GM23338 (cell line): ENCODE measurements at regions not wholly inside any gene's neighbourhood (a gene's known extent, or its start where the extent isn't known, plus 50 kb on each side); places are given as distances from the start of the nearest gene placed in this dataset.

Source experiments
- ATAC-seq: fragments of 200-7000 bp; cut with Tn5 transposase; 3 replicates; pipeline ENCODE4 v1.9.1; 2020
- DNase-seq: peaks from one replicate; pipeline ENCODE4 v3.0.0-alpha.2; 2015; ENCODE audit warnings: low spot score
- H2AFZ ChIP-seq: fragments of 200-600 bp; sonication (generic); 2 replicates; pipeline ENCODE4 v1.8.0; 2016; ENCODE audit warnings: antibody characterized with exemption, mild to moderate bottlenecking, moderate library complexity
- H3F3A ChIP-seq: fragments of 200-600 bp; sonication (generic); replicated peaks from 2 replicates; pipeline ENCODE4 v1.8.0; 2017; ENCODE audit warnings: antibody characterized with exemption, mixed run types, low read depth
- H3K27ac ChIP-seq: fragments of 200-600 bp; sonication (generic); 2 replicates; pipeline ENCODE4 v1.6.1; 2016; ENCODE audit warnings: low read depth
- H3K27me3 ChIP-seq: fragments of 200-600 bp; sonication (generic); 2 replicates; pipeline ENCODE4 v1.8.0; 2016; ENCODE audit warnings: mild to moderate bottlenecking, mixed run types, moderate library complexity; ENCODE audit not compliant: insufficient read depth
- H3K36me3 ChIP-seq: fragments of 200-600 bp; sonication (generic); 2 replicates; pipeline ENCODE4 v1.8.0; 2016; ENCODE audit warnings: mild to moderate bottlenecking; ENCODE audit not compliant: insufficient read depth
- H3K4me1 ChIP-seq: fragments of 200-600 bp; sonication (generic); 2 replicates; pipeline ENCODE4 v1.8.0; 2016; ENCODE audit warnings: mild to moderate bottlenecking, moderate library complexity; ENCODE audit not compliant: insufficient read depth
- H3K4me2 ChIP-seq: fragments of 200-600 bp; sonication (generic); 2 replicates; pipeline ENCODE4 v1.7.1; 2017; ENCODE audit warnings: mixed run types
- H3K4me3 ChIP-seq: fragments of 200-600 bp; sonication (generic); 2 replicates; pipeline ENCODE4 v1.6.1; 2016; ENCODE audit warnings: mixed run types
- H3K79me2 ChIP-seq: fragments of 200-600 bp; sonication (generic); replicated peaks from 2 replicates; pipeline ENCODE4 v1.8.0; 2017; ENCODE audit warnings: mild to moderate bottlenecking; ENCODE audit not compliant: insufficient read depth
- H3K9me2 ChIP-seq: fragments of 200-600 bp; sonication (generic); 2 replicates; pipeline ENCODE4 v1.8.0; 2017; ENCODE audit not compliant: insufficient read depth
- H4K20me1 ChIP-seq: fragments of 200-600 bp; sonication (generic); replicated peaks from 2 replicates; pipeline ENCODE4 v1.8.0; 2017; ENCODE audit warnings: mild to moderate bottlenecking; ENCODE audit not compliant: insufficient read depth
- H3K27ac Mint-ChIP-seq: 2 replicates; pipeline ENCODE4 v1.8.0; 2020; ENCODE audit warnings: inconsistent platforms, mild to moderate bottlenecking, moderate library complexity, mixed read lengths
- H3K27me3 Mint-ChIP-seq: 3 replicates; pipeline ENCODE4 v1.8.0; 2022; ENCODE audit warnings: low read depth, mild to moderate bottlenecking, moderate library complexity, mixed read lengths, inconsistent platforms; ENCODE audit not compliant: insufficient read depth, poor library complexity
- H3K36me3 Mint-ChIP-seq: 3 replicates; pipeline ENCODE4 v1.8.0; 2021; ENCODE audit warnings: low read depth, mild to moderate bottlenecking, inconsistent platforms, moderate library complexity, mixed read lengths
- H3K4me1 Mint-ChIP-seq: 3 replicates; pipeline ENCODE4 v1.8.0; 2020; ENCODE audit warnings: mild to moderate bottlenecking, inconsistent platforms, mixed read lengths
- H3K4me3 Mint-ChIP-seq: 3 replicates; pipeline ENCODE4 v1.8.0; 2021; ENCODE audit warnings: moderate library complexity, mild to moderate bottlenecking, inconsistent platforms, mixed read lengths
- H3K9me3 Mint-ChIP-seq: 3 replicates; pipeline ENCODE4 v1.8.0; 2020; ENCODE audit warnings: moderate library complexity, mild to moderate bottlenecking, inconsistent platforms, mixed read lengths
- CREB1 ChIP-seq: fragments of 250-450 bp; sonication (Bioruptor Pico); IDR thresholded peaks from 2 replicates; pipeline ENCODE4 v1.5.0; 2020; ENCODE audit warnings: low read depth, mild to moderate bottlenecking, moderate library complexity
- JUNB ChIP-seq: IDR thresholded peaks from one replicate; pipeline ENCODE4 v1.6.1; 2016; ENCODE audit warnings: antibody characterized with exemption; ENCODE audit not compliant: unreplicated experiment
- NANOG ChIP-seq: IDR thresholded peaks from 2 replicates; pipeline ENCODE4 v1.6.1; 2016; ENCODE audit warnings: antibody characterized with exemption, borderline replicate concordance
- POLR2AphosphoS5 ChIP-seq: IDR thresholded peaks from 2 replicates; pipeline ENCODE4 v1.6.1; 2016; ENCODE audit warnings: antibody characterized with exemption, low read depth
- ZNF114 ChIP-seq: fragments of 250-450 bp; sonication (Bioruptor Pico); IDR thresholded peaks from 2 replicates; pipeline ENCODE4 v1.5.0; 2020; ENCODE audit warnings: mild to moderate bottlenecking, moderate library complexity
- ZNF331 ChIP-seq: fragments of 250-450 bp; sonication (Bioruptor Pico); IDR thresholded peaks from 2 replicates; pipeline ENCODE4 v1.5.0; 2020; ENCODE audit warnings: low read depth, mild to moderate bottlenecking, moderate library complexity
- TF ChIP-seq, protein P1 (sequence below): fragments of 250-450 bp; sonication (Bioruptor Pico); IDR thresholded peaks from 2 replicates; pipeline ENCODE4 v1.5.0; 2020; ENCODE audit warnings: mild to moderate bottlenecking, moderate library complexity
- TF ChIP-seq, protein P2 (sequence below), 2 experiments: fragments of 200-600 bp in 1 of 2; sonication (generic) in 1 of 2; conservative IDR thresholded peaks; 2 replicates each; pipeline versions ENCODE4 v1.5.1 to v1.6.1; 2016 to 2017; ENCODE audit warnings: antibody characterized with exemption in 2 of 2, low read depth in 2 of 2, mild to moderate bottlenecking in 2 of 2, moderate library complexity in 1 of 2
- TF ChIP-seq, protein P3 (sequence below): IDR thresholded peaks from 2 replicates; pipeline ENCODE4 v1.6.1; 2016; ENCODE audit warnings: antibody characterized with exemption
- TF ChIP-seq, protein P4 (sequence below): IDR thresholded peaks from one replicate; pipeline ENCODE4 v1.6.1; 2018; ENCODE audit warnings: antibody characterized with exemption; ENCODE audit not compliant: unreplicated experiment

DNA sequence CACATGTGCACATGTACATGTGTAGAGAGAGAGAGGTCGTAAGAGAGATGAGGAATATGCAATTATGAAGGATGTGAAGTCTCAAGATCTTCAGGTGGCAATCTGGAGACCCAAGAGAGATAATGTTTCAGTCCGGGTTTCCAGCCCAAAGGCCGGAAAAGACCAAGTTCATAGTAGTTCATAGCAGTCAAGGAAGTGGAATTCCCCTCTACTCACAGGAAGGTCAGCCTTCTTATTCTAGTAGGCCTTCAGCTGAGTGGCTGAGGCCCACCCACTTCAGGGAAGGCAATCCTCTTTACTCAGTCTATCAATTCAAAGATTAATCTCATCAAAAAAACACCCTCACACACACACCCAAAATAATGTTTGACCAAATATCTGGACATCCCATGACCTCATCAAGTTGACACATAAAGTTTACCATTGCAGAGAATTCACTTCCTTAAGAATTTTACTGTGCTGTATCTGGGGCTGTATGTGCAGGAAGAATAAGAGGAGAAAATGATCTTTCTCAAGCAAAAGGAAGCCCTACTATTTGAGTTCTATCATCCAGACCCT is 114.6 kb downstream of the TNFSF18 start (continued):
- no peak for TF ChIP-seq ZNF114 (CRISPR knock-in tag)
- TF ChIP-seq, protein P1, sequence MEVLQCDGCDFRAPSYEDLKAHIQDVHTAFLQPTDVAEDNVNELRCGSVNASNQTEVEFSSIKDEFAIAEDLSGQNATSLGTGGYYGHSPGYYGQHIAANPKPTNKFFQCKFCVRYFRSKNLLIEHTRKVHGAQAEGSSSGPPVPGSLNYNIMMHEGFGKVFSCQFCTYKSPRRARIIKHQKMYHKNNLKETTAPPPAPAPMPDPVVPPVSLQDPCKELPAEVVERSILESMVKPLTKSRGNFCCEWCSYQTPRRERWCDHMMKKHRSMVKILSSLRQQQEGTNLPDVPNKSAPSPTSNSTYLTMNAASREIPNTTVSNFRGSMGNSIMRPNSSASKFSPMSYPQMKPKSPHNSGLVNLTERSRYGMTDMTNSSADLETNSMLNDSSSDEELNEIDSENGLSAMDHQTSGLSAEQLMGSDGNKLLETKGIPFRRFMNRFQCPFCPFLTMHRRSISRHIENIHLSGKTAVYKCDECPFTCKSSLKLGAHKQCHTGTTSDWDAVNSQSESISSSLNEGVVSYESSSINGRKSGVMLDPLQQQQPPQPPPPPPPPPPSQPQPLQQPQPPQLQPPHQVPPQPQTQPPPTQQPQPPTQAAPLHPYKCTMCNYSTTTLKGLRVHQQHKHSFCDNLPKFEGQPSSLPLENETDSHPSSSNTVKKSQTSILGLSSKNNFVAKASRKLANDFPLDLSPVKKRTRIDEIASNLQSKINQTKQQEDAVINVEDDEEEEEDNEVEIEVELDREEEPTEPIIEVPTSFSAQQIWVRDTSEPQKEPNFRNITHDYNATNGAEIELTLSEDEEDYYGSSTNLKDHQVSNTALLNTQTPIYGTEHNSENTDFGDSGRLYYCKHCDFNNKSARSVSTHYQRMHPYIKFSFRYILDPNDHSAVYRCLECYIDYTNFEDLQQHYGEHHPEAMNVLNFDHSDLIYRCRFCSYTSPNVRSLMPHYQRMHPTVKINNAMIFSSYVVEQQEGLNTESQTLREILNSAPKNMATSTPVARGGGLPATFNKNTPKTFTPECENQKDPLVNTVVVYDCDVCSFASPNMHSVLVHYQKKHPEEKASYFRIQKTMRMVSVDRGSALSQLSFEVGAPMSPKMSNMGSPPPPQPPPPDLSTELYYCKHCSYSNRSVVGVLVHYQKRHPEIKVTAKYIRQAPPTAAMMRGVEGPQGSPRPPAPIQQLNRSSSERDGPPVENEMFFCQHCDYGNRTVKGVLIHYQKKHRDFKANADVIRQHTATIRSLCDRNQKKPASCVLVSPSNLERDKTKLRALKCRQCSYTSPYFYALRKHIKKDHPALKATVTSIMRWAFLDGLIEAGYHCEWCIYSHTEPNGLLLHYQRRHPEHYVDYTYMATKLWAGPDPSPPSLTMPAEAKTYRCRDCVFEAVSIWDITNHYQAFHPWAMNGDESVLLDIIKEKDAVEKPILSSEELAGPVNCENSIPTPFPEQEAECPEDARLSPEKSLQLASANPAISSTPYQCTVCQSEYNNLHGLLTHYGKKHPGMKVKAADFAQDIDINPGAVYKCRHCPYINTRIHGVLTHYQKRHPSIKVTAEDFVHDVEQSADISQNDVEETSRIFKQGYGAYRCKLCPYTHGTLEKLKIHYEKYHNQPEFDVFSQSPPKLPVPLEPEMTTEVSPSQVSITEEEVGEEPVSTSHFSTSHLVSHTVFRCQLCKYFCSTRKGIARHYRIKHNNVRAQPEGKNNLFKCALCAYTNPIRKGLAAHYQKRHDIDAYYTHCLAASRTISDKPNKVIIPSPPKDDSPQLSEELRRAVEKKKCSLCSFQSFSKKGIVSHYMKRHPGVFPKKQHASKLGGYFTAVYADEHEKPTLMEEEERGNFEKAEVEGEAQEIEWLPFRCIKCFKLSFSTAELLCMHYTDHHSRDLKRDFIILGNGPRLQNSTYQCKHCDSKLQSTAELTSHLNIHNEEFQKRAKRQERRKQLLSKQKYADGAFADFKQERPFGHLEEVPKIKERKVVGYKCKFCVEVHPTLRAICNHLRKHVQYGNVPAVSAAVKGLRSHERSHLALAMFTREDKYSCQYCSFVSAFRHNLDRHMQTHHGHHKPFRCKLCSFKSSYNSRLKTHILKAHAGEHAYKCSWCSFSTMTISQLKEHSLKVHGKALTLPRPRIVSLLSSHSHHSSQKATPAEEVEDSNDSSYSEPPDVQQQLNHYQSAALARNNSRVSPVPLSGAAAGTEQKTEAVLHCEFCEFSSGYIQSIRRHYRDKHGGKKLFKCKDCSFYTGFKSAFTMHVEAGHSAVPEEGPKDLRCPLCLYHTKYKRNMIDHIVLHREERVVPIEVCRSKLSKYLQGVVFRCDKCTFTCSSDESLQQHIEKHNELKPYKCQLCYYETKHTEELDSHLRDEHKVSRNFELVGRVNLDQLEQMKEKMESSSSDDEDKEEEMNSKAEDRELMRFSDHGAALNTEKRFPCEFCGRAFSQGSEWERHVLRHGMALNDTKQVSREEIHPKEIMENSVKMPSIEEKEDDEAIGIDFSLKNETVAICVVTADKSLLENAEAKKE (CRISPR knock-in tag), result no peak
- TF ChIP-seq, protein P2, sequence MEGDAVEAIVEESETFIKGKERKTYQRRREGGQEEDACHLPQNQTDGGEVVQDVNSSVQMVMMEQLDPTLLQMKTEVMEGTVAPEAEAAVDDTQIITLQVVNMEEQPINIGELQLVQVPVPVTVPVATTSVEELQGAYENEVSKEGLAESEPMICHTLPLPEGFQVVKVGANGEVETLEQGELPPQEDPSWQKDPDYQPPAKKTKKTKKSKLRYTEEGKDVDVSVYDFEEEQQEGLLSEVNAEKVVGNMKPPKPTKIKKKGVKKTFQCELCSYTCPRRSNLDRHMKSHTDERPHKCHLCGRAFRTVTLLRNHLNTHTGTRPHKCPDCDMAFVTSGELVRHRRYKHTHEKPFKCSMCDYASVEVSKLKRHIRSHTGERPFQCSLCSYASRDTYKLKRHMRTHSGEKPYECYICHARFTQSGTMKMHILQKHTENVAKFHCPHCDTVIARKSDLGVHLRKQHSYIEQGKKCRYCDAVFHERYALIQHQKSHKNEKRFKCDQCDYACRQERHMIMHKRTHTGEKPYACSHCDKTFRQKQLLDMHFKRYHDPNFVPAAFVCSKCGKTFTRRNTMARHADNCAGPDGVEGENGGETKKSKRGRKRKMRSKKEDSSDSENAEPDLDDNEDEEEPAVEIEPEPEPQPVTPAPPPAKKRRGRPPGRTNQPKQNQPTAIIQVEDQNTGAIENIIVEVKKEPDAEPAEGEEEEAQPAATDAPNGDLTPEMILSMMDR (conservative IDR thresholded peaks at IDR 0.05; ENCODE audit: low read depth in 2 of 2), result no peak

DNA sequence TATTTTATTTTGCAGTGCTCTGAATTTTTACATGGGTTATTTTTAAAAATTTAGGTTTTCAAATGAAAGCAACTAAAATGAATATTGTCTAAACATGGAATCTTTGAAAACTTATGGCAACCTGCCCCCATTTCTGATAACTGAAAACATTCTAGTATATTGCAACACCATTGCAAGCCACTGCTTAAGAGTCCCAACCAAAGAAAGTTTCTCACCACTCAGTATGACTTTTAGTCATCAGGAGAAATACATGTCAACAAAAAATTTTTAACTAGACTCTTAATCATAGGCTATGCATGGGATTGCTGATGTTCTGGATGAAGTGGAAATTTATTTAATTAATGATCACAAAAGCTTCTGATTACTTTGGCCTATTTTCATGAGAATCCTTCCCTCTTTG is 112.1 kb downstream of the TNFSF18 start:
- H3K4me1 ChIP-seq, result no peaks in the 10 kb centered on the region; the same call in 1 of the 2 replicates
- H3F3A ChIP-seq, result no peaks in the 10 kb centered on the region
- H3K4me3 ChIP-seq, result no peak overlapping the region
- H2AFZ ChIP-seq, result no peak overlapping the region
- Mint-ChIP-seq H3K27me3 (no peaks in the 10 kb centered on the region), H3K4me1 (no peaks in the 10 kb centered on the region), H3K9me3 (no peaks in the 10 kb centered on the region), H3K27ac (no peak overlapping the region), H3K36me3 (no peaks in the 10 kb centered on the region), H3K4me3 (no peak overlapping the region)
- no peak overlapping the region for H3K4me2 ChIP-seq
- H4K20me1 ChIP-seq, result no peaks in the 10 kb centered on the region
- no peak for DNase-seq
- no peaks in the 10 kb centered on the region for H3K27me3 ChIP-seq
- no peaks in the 10 kb centered on the region for H3K36me3 ChIP-seq
- no peak overlapping the region for H3K27ac ChIP-seq
- H3K79me2 ChIP-seq, result no peaks in the 10 kb centered on the region
- no peak for ATAC-seq
- peaks cover 3% of the 10 kb centered on the region for H3K9me2 ChIP-seq
- TF ChIP-seq NANOG, result no peak
- TF ChIP-seq, protein P3, sequence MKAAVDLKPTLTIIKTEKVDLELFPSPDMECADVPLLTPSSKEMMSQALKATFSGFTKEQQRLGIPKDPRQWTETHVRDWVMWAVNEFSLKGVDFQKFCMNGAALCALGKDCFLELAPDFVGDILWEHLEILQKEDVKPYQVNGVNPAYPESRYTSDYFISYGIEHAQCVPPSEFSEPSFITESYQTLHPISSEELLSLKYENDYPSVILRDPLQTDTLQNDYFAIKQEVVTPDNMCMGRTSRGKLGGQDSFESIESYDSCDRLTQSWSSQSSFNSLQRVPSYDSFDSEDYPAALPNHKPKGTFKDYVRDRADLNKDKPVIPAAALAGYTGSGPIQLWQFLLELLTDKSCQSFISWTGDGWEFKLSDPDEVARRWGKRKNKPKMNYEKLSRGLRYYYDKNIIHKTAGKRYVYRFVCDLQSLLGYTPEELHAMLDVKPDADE, result no peak
- no peak for TF ChIP-seq JUNB
- TF ChIP-seq POLR2AphosphoS5, result no peak
- TF ChIP-seq CREB1 (CRISPR knock-in tag), result no peak
- no peak for TF ChIP-seq ZNF331 (CRISPR knock-in tag)
- TF ChIP-seq, protein P2 (conservative IDR thresholded peaks at IDR 0.05; ENCODE audit: low read depth in 2 of 2), result no peak
- TF ChIP-seq, protein P4, sequence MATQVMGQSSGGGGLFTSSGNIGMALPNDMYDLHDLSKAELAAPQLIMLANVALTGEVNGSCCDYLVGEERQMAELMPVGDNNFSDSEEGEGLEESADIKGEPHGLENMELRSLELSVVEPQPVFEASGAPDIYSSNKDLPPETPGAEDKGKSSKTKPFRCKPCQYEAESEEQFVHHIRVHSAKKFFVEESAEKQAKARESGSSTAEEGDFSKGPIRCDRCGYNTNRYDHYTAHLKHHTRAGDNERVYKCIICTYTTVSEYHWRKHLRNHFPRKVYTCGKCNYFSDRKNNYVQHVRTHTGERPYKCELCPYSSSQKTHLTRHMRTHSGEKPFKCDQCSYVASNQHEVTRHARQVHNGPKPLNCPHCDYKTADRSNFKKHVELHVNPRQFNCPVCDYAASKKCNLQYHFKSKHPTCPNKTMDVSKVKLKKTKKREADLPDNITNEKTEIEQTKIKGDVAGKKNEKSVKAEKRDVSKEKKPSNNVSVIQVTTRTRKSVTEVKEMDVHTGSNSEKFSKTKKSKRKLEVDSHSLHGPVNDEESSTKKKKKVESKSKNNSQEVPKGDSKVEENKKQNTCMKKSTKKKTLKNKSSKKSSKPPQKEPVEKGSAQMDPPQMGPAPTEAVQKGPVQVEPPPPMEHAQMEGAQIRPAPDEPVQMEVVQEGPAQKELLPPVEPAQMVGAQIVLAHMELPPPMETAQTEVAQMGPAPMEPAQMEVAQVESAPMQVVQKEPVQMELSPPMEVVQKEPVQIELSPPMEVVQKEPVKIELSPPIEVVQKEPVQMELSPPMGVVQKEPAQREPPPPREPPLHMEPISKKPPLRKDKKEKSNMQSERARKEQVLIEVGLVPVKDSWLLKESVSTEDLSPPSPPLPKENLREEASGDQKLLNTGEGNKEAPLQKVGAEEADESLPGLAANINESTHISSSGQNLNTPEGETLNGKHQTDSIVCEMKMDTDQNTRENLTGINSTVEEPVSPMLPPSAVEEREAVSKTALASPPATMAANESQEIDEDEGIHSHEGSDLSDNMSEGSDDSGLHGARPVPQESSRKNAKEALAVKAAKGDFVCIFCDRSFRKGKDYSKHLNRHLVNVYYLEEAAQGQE, result no peak
